GM10266 (cell line): ENCODE measurements at regions not wholly inside any gene's neighbourhood (a gene's known extent, or its start where the extent isn't known, plus 50 kb on each side); places are given as distances from the start of the nearest gene placed in this dataset.
"Not testable (repeated sequence)": the region's sequence is repeated elsewhere in the genome, so short reads cannot be mapped to it uniquely, and the experiment has no call there.

Experiments
- DNase-seq: peaks from one replicate; pipeline ENCODE4 v3.0.0; 2012; ENCODE audit errors: extremely low spot score
- CTCF ChIP-seq: IDR thresholded peaks from 2 replicates; pipeline ENCODE4 v1.5.1; 2012; ENCODE audit warnings: mild to moderate bottlenecking, low read depth; ENCODE audit not compliant: control insufficient read depth, insufficient read depth; ENCODE audit errors: missing control alignments

DNA sequence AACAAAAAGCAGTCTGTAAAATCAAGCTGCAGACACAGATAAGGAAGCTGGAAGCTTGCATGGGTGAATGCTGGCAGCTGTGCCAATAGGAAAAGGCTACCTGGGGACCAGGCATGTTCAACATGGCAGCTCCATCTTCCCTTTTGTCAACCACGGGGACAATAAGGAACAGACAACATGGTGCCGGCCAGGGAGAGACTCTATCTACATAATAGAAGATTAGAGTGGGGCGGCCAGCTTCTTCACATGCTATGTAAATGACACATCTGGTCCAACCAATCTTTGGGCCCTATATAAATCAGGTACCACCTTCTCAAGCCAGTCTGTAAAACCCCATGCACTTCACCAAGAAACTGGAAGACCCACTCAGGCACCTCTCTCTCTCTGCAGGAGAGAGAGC is 157.6 kb downstream of the SUDS3 start:
- no peak for TF ChIP-seq CTCF
- no peak for DNase-seq

DNA sequence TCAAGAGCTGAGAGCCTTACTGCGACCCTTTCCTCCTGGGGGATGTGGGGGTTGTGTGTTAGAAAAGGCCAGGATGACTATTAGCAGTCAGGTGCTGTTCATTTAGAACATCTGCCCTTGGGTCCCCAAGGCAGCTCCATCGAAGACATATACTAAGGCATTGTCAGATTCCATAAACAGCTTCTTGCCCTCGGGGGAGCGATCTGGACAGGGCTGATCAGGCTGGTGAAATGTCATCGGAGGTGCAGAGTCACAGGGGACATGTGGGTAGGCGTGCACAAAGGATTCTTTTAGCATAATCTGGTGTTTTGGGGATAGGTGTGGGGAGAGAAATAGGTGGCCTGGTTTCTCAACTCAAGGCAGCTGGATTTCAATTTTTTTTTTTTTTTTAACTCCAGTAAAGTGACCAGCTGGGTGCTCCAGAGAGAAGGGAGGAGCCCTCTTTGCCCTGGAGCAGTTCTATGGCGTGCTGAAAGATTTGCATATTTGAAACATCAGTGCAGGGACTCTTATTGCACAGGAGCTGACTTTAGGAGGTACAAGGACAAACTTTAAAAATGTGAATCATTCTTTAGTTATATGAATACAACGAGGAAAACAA is 160.1 kb downstream of the SUDS3 start:
- TF ChIP-seq CTCF: no peak
- DNase-seq: no peak

GRCh38 chr12:118537481-118537917 is 161.1 kb downstream of the SUDS3 start:
- no peak for TF ChIP-seq CTCF

GRCh38 chr12:118541071-118541470 is 164.7 kb downstream of the SUDS3 start:
- DNase-seq: no peak
- no peak for TF ChIP-seq CTCF

More at GRCh38 chr12:118537481-118537917, 161.1 kb downstream of the SUDS3 start:
- DNase-seq: no peak

DNA sequence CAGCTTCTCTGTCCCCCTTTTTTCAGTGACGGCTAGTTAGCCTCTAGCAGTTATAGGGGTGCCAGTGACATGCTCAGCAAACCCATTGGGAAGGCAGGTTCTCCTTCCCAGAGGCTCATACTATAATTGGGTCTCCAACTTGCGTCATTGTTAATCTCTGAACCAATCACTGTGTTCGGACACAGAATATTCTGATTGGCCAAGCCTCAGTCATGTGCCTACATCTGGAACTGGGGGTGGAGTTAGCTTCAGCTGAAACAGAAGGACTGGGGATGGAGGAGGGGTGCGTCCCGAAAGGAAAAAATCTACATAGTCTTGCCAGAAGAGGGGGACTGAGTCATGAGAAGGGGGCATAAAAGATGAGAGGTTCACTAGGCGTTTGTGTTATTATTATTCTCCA is 165.6 kb downstream of the SUDS3 start:
- no peak for DNase-seq
- TF ChIP-seq CTCF: no peak

DNA sequence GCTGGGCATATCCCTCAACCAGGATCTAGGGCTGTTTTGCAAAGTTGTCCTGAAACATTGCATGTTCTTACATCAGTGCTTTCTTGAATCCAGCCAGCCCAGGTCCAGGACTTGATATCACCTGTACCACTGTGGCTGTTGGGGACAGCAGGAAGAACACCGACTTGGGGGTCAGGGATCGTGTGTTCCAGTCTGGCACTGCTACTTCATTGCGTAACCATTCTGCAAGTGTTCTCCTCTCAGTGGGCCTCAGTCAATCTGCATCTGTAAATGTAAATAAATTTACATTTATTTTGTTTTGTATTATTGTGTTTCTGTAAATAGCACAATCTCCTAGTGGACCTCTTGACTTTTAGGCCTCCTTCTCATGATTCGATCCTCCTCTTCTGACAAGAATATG is 167.3 kb downstream of the SUDS3 start:
- no peak for DNase-seq
- no peak for TF ChIP-seq CTCF

GRCh38 chr12:118544569-118544968 is 168.2 kb downstream of the SUDS3 start:
- no peak for TF ChIP-seq CTCF
- DNase-seq: no peak

DNA sequence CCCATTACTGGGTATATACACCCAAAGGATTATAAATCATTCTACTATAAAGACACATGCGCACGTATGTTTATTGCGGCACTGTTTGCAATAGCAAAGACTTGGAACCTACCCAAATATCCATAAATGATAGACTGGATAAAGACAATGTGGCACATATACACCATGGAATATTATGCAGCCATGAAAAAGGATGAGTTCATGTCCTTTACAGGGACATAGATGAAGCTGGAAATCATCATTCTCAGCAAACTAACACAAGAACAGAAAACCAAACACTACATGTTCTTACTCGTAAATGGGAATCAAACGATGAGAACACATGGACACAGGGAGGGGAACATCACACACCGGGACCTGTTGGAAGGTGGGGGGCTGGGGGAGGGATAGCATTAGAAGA is 171.3 kb downstream of the SUDS3 start:
- not testable (repeated sequence) for DNase-seq
